ENCODE measurements at regions not wholly inside any gene's neighbourhood (a gene's known extent, or its start where the extent isn't known, plus 50 kb on each side); places are given as distances from the start of the nearest gene placed in this dataset.

DNA sequence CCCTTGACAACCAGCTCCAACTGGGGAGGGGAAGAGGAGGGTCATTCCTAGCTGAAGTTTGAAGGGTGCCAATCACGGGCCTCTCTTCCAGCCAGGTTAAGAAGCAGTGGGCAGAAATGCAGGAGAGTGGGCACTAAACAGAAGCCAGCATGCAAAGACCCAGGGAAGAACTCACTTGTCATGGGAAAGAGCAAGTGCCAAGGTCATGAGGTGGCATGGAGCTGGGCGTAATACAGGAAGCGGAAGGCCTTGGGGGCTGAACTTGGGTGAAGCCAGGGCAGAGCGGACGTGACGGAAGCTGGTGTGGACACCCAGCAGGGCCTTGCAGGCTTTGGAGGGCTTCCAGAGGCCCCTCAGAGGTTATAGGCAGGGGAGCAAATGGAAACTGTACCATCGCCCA lies 302.1 kb downstream of the MAF start:
- TF ChIP-seq, protein P1, sequence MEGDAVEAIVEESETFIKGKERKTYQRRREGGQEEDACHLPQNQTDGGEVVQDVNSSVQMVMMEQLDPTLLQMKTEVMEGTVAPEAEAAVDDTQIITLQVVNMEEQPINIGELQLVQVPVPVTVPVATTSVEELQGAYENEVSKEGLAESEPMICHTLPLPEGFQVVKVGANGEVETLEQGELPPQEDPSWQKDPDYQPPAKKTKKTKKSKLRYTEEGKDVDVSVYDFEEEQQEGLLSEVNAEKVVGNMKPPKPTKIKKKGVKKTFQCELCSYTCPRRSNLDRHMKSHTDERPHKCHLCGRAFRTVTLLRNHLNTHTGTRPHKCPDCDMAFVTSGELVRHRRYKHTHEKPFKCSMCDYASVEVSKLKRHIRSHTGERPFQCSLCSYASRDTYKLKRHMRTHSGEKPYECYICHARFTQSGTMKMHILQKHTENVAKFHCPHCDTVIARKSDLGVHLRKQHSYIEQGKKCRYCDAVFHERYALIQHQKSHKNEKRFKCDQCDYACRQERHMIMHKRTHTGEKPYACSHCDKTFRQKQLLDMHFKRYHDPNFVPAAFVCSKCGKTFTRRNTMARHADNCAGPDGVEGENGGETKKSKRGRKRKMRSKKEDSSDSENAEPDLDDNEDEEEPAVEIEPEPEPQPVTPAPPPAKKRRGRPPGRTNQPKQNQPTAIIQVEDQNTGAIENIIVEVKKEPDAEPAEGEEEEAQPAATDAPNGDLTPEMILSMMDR (IDR thresholded peaks at IDR 0.05), result no peak
- TF ChIP-seq POLR2A (IDR thresholded peaks at IDR 0.05), result no peak
